GM18861 (cell line): ENCODE measurements at regions not wholly inside any gene's neighbourhood (a gene's known extent, or its start where the extent isn't known, plus 50 kb on each side); places are given as distances from the start of the nearest gene placed in this dataset.

Experiments
- ATAC-seq: cut with Tn5 transposase; IDR thresholded peaks from one replicate; pipeline ENCODE4 v1.9.1; 2021; ENCODE audit not compliant: unreplicated experiment

DNA sequence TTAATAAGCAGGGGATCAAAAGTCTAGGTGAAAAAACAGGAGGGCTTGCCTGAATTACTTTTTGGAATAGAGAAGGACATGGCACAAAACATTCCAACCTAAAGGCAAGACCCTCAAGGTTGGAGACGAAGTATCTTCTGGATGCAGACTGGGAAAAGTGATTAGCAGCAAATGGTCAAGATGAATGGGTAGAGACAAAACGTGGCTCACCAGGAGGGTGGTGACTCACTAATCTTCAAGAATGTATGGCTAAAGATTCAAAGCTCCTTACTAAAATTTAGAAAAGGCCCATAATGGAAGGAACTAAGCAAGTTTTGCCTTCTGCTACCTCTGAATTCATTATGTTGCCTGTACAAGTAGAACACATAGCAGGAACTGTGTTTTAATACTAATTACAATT lies 469.5 kb upstream of the RBFOX1 start:
- ATAC-seq: no peak

DNA sequence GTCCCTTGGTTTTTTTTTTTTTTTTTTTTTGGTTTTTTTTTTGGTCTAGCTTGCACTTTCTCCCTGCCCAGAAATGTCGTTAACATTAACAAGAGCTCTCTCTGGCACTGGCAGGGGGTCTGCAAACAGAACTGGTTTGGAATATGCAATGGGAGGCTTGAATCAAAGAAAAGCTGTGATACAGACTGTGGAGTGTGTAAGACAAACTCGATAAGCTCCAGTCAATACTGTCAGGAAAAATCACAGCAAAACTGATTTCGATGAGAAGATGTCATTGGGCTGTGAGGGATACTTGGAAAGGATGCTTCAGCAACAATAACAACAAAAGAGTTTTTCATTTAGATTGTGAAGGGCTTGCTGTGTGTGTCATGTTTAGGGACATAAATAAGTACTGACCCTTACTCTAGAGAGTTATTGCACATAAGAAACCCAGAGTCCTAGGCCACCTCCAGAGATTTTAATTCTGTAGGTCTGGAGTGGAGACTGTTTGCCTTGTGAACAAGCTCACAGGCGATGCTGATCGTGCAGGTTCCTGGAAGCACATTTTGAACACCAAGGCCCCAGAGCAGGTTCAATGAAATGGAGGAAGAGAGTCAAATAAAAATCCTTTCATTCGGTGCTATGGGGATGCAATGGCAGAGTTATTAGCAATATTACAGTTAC lies 470.7 kb upstream of the RBFOX1 start:
- ATAC-seq: no peak

DNA sequence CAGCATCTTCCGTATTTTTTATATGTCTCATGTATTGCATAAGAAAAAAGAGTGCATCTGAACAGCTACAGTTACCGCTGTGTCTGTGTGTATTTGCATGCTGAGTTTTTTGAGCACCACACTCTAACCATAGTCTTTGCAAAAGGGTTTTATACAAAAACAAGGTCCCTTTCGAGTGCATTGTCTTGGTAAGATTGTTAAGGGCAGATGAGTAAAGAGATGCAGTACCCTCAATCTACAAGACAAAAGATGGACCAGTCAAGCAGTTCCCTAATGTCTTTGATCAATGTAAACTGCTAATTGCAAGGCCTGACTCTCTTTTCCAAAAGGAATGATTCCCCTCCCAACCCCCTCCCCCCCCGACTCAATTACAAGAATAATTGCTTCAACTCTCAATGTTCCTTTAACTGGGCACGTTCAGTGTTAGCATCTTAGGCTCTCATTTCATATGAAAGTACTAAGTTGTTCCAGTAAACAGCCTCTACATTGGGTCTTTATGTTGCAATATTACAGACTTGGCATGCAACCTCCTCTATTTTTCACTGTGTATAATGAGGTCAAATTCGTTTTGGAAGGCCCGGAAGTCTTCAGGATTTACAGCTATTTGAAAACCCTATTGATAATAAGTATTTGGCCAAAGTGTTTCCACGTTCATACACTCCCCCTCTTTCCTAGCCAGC lies 471.4 kb upstream of the RBFOX1 start:
- no peak for ATAC-seq

DNA sequence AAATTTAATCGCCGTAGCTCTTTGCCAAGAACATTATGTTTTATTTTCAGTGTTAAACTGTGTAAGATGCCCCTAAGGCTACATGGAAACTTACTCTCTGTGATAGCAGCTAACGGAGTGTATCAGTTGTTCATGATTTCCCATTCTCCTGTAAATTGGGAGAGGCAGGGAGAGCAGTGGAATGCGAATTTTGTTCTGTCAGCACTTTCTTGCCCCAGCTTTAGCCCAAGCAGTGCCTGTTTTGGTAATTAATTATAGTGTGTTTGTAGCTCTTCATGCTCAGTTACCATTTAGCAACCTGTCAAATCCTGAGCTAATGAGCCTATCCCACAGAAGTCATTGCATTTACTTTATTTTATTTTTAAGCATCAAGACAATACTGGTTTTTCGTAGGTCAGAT lies 475.1 kb upstream of the RBFOX1 start:
- ATAC-seq: no peak

DNA sequence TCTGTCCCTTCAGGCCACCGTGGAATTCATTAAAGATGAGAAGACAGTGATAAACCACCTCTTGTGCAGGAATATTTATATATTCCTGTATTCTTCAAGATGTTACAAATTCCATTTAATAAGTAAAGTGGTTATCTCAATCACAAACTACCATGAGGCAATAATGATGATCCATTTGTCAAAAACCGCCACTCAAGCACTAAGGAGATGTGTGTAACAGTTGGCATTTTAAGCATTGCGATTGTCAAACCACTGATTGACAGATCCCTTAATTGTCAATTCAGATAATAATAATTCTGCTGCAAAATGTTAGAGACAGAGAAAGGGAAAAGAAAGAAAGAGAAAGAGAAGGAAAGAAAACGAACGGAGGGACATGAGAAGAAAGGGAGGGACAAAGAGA lies 476.1 kb upstream of the RBFOX1 start:
- no peak for ATAC-seq

DNA sequence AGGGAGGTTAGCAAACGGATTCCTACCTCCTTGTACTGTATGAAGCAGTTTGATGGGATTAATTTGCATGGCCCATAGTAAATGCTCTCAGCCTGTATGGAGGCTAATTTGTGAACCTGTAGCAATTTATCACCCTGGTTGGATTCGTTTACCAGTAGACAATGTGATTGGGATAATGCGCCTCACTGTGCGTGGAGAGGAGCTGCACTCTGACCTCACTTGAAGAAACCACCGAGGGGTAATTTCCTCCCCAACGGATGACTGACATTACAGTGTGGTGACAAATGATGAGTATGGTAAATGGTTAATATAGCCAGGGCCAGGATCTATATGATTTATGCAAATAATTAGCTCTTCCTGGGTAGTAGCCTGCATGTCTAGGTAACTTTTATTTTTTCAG lies 479.1 kb upstream of the RBFOX1 start:
- ATAC-seq: no peak

DNA sequence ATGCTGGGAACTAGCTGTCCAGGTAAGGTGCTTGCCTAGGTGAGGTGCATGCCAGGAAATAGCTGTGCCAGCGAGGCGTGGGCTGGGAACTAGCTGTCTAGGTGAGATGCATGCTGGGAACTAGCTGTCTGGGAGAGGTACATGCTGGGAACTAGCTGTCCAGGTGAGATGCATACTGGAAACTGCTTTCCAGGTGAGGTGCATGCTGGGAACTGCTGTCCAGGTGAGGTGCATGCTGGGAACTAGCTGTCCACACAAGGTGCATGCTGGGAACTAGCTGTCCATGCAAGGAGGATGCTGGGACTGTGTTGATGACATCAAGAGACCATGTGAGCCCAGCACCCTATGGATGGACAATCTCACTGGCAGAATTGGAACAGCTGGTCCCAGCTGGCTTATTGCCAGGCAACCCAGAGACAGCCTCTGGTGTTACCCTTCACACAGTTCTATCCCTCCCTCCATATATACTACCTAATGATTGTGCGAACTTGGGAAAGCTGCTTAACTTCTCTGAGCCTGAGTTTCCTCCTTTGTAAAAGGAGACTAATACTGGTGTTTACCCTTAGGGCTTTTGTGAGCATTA lies 479.9 kb upstream of the RBFOX1 start:
- no peak for ATAC-seq

DNA sequence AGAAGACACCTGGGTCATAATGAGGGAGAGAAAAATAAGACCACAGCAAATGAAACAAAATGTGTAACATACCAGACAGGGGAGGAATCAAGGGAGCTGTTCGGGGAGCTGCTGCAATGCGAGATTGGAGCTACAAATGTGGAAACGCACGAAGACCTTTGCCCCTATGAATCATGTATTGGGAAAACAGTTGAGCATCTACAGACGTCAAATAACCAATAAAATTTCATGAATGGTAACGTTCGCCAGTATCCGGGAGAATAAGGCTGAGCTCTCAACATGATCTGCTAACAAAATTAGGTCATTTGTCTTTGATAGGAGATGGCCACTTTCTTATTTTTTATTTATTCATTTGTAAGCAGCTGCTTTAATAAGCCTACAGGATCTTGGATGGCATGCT lies 486.2 kb upstream of the RBFOX1 start:
- ATAC-seq: no peak

DNA sequence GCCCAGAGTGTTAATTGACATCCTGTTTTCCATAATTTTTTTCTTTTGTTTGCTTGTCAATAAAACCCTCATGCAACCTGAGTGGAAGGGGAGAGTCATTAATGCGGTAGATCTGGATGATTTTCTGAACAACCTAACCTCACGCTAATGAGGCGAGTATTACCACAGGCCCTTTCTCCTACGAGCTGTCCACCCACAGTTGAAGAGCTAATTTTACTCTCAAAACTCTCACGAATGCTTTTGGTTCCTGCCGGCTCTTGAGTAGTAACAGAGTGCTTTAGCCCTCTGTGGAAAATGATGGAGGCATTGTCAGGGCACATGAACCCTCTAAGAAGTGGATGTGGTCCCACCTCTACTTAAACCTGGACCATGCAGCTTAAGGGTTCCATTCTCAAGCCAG lies 491.3 kb upstream of the RBFOX1 start:
- ATAC-seq: no peak

DNA sequence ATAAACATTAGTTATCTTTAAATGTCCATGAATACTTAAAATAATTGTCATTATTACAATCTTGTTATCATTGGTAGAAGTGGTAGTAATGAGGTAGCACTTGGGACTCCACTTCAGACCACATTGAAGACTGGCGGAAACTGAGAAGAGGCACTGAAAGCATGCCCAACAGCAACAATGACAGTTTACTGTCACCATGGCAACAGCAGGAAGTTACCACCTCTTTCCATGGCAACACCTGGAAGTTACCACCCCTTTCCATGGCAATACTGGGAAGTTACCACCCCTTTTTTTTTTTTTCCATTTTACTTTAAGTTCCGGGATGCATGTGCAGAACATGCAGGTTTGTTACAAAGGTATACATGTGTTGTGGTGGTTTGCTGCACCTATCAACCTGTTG lies 494.9 kb upstream of the RBFOX1 start:
- no peak for ATAC-seq

DNA sequence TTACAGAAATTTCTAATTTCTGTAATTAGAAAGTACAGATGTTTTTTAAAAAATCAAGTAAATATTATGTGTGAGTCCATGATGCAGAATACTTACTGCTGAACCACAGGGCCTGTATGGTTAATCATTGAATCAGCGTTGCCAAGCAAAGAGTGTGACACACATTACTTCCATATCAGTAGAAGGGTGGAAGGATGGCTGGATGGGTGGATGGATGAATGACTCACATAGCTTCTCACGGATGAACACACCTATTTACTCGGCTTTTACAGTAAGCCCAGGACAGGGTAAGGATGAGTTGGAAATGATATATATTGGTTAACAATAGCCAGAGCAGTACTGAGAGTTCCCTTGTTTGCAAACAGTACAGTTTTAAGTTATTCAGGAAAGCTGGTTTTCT lies 495.9 kb upstream of the RBFOX1 start:
- no peak for ATAC-seq

DNA sequence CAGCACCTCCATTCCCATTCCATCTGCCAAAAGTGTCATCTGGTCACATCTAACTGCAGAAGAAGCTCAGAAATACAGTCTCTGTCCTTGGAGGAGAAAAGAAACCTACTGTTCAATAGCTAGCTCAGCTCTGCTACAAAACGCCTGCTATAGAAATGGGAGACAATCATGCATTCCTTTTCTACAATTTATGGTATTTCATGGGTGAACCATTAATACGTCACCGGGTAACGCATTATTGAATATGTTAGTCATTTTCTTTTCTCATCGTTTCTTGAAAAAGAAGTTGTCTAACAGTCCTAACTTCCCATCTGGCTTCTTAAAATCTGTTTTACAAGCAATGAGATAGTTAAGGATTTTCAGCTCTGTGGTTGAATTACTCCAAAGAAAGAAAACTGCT lies 496.7 kb upstream of the RBFOX1 start:
- ATAC-seq: no peak

DNA sequence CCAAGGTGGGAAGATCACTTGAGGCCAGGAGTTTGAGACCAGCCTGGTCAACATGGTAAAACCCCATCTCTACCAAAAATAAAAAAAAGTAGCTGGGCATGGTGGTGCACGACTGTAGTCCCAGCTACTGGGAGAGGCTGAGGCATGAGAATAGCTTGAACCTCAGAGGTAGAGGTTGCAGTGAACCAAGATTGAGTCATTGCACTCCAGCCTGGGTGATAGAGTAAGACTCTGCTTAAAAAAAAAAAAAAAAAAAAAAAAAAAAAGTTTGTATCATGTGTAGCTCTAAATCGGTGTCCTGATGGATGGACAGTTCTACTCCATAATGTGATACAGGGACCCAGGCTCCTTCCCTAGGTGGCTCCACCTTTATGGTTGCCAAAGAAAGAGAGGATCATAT lies 497.1 kb upstream of the RBFOX1 start:
- ATAC-seq: no peak

DNA sequence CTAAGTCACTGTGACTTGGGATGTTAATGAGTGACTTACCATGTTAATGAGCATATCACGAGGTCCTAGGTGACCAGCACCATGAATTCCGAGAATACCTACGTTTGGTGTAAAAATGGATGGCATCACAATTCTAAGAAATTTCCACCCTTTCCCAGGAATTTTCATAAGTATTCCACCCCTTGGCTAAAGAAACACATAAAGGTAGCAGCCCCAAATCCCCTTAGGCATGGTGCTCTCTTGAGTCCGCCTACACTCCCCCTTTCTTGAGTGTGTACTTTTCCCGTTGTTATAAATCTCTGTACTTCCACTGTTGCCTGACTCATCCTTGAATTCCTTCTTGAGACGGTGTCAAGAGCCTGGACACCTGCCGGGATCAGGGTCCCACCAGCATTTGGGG lies 504.0 kb upstream of the RBFOX1 start:
- ATAC-seq: no peak

DNA sequence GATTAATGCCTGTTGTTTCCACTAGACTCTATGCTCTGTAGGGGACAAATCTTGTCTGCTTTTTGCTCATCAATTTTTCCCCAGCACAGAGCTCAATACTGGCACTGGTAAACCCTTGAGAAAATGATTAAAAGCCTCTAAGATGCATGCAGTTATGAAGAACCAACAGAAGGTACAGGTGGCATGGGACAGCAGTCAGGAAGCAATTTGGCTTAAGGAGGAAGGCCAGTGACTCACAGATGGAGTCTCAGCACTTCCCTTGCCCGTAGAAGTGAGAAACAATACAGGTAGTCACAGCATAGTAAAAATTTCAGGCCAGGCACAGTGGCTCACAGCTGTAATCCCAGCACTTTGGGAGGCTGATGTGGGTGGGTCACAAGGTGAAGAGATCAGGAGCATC lies 504.7 kb upstream of the RBFOX1 start:
- no peak for ATAC-seq

DNA sequence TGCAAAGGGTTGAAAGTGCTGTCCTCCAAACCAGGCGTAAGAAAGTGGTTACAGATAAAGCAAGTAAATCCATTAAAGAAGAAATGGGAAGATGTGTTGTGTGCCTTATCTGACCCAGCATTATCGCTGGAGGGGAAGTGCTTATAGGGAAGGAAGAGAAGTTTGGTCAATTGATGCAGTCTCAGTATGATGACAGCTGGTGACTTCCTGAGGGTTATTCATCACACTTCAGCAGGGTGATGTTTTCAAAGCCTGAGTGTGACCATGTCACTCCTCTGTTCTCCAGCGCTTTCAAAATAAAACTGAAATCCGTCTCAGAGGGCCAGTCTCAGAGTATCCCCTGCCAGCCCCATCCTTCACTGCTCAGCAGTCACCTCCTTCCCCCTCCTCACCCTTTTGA lies 505.4 kb upstream of the RBFOX1 start:
- no peak for ATAC-seq

DNA sequence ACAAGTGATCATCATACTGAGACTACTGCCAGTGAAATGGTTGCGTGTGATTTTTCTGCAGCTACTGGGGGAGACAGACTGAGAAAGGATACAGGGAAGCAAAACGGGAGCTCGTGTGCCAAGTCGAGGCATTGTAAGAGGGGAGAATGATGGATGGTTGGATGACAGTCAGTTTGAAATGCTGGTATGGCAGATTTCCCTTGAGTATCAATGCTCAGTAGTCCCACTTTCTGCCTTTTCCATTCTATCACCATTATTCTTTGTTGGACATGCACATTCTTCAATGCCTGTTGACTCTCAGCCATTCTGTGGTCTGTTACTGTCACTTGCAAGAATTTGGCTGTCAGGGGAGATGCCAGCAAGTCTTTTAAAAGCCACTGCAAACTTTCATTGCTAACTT lies 510.6 kb upstream of the RBFOX1 start:
- ATAC-seq: no peak

DNA sequence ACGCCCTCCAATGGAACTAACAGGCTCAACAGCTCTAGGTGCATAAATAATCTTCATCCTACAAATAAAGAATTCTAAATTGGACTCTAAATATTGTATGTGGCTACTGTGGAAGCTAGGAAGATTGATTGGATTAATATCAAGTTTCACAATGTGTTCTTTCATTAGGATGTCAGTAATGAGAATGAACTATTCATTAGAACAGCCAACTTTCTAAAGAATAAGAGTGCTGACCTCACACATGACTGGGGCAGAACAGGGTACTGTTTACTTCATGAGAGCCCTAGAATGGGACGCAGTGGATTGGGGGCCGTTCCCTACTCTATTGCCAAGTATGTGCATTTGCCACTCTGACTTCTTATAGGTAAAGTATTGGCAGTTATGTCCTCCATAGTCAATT lies 528.2 kb upstream of the RBFOX1 start:
- ATAC-seq: no peak

DNA sequence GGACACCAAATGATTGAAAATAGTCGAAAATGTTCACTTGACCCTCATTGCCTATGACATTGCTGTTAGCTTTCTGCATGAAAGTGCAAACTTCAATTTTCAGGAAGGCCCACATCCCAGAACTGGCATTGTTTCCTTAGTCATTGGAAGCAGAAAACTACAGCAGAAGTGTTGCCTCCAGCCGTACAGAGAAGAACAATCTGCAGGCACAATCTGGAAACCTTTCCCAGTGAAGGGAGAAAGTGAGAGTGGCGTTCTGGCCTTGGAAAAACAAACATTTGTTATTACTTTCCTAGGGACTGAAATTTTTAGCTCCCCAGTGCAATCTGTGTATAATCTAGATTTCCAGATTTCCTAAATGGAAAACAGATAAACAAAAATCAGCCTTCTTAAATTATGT lies 529.5 kb upstream of the RBFOX1 start:
- ATAC-seq: no peak

DNA sequence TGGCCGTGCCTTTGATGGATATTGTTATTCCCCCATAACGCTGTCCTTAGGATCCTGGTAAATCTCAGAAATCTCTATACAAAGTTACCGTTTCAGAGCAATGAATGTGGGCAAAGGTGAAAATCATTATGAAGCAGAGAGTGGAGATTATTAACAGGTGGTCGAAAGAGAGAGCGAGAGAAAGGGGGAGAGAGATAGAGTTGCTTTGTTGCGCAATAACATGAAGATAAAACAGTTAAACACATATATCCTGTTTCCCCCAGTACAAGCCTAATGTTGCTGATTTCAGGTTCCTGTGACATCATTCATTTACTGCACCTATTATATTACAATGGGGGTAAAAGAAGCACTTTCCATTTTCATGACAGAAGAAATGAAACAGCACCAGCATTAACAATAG lies 535.4 kb upstream of the RBFOX1 start:
- no peak for ATAC-seq

DNA sequence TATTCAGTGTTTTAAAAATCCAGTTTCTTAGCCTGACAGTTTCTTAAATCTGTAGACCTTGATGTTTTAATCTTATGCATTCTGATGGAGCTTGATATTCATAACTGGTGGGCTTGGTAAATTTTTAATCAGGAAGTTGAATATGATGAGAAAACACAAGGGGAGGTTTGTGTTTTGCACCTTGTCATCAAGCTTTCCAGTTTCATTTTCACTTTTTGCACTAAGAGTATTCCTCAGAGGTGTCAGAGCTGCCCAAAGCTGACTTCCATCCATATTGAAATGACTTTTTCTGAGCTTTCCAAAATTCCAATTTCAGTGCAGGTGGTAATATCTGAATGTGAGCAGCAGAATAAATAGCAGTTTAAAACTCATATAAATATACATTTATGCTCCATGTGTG lies 555.0 kb upstream of the RBFOX1 start:
- no peak for ATAC-seq

DNA sequence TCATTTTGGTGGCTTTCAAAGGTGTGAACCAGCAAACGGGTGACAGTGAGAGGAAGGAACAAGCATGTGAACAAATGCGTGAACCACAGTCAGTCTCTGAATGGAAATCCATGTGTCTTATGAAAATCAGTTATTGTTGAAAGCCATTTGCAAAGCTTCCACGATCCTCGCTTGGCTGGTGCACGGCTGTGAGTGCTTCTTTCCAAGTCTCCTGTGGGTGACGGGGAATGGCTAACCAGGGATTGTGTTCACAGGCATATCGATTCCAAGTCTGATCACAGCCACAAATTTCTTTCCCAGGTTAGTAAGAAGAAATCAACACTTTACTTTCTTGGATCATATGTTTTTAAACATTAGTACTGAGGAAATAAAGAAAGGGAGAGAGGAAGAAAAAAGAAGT lies 556.9 kb upstream of the RBFOX1 start:
- ATAC-seq: no peak

DNA sequence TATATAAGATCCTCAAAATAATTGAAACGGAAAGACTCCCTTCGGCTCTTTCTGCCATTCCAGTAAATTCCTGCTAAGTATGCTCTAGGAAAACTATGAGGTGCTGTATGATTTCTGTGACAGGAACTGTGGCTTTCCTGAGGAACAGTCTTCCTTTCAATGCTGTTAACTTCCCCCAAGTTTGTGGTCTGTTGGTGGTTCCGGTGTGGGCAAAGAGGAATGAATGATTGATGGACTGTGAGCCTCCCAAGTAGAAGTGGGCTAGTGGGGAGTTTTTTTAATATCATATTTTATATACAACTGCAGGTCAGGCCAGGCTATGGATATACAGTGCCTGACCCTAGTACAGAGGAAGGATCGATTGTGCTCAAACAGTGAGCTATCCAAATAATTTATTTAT lies 560.7 kb upstream of the RBFOX1 start:
- ATAC-seq: no peak
